ENCODE measurements at regions not wholly inside any gene's neighbourhood (a gene's known extent, or its start where the extent isn't known, plus 50 kb on each side); places are given as distances from the start of the nearest gene placed in this dataset.
A peak's percentile ranks its signal among the peaks of the same experiment; 100 is the strongest.

DNA sequence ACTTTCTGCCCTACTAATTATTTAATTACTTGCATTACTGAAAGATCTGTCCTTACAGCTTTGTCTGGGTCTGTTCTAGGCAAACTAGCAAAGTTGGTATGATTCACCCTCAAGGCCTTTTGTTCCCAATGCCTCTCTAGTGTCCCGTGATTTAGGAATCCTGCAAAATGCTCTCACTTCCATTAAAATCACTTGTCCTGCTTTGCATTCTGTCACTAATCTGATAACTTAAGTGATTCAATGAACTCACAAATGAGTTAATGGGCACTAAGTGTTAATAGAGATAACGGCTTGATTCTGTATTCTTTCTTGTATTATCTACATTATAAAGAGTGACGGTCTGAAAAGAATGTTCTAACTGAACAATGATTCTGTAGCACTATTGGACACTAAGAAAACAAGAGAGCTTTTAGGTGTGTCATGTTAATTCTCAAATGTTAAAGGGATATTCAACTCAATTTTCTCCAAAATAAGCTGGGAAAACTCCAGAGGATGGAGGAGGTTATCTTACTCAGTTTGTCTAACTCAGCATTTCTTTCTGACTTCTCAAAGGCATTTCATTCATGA lies 697.3 kb downstream of the CETN3 start:
- no peak overlapping the region for H3K4me3 ChIP-seq (replicated peaks; ENCODE audit: low read depth, low read length)
- DNase-seq (ENCODE audit: low read depth): no peak
- TF ChIP-seq, protein P1, sequence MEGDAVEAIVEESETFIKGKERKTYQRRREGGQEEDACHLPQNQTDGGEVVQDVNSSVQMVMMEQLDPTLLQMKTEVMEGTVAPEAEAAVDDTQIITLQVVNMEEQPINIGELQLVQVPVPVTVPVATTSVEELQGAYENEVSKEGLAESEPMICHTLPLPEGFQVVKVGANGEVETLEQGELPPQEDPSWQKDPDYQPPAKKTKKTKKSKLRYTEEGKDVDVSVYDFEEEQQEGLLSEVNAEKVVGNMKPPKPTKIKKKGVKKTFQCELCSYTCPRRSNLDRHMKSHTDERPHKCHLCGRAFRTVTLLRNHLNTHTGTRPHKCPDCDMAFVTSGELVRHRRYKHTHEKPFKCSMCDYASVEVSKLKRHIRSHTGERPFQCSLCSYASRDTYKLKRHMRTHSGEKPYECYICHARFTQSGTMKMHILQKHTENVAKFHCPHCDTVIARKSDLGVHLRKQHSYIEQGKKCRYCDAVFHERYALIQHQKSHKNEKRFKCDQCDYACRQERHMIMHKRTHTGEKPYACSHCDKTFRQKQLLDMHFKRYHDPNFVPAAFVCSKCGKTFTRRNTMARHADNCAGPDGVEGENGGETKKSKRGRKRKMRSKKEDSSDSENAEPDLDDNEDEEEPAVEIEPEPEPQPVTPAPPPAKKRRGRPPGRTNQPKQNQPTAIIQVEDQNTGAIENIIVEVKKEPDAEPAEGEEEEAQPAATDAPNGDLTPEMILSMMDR (IDR thresholded peaks at IDR 0.05; ENCODE audit: low read length, missing control alignments): no peak

DNA sequence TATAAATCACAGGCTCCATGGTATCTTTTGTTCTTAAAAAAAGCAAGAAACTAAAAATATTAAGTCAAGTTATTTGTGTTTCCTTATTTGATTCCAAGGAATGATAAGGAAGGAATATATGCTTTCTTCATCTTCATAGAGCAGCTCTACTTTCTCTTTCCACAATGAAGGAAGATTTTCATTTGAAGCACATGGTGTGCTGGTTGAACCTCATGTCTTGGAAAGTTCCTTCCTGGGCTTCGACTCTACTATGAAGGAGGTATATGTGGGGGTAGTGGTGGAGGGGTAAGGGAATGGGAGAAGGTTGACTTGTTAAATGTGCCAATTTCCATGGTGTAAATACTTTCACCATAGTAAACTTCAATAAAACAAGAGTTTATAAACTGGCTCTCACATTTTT lies 698.0 kb downstream of the CETN3 start:
- H3K4me3 ChIP-seq (replicated peaks; ENCODE audit: low read depth, low read length): no peak overlapping the region
- TF ChIP-seq, protein P1 (IDR thresholded peaks at IDR 0.05; ENCODE audit: low read length, missing control alignments): no peak
- no peak for DNase-seq (ENCODE audit: low read depth)

DNA sequence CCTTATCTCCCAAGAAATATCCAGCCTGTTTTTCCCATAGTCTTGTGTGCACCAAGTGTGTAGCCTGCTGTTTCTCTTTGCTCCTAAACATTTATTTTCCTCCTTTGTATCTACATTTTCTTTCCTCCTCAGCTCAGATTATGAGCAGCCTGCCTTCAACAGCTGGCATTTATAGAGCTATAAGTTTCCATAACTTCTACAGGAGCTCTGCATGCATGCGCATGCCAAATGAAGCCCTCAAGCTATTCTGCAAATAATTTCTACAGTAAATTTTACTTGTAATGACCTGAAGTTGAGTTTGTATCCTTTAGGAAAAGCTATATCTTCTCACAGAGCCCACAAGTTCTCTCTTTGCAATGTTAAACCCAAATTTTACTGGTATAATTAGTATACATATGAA lies 699.5 kb downstream of the CETN3 start:
- TF ChIP-seq, protein P1 (IDR thresholded peaks at IDR 0.05; ENCODE audit: low read length, missing control alignments): no peak
- DNase-seq (ENCODE audit: low read depth): no peak
- H3K4me3 ChIP-seq (replicated peaks; ENCODE audit: low read depth, low read length): no peak overlapping the region

DNA sequence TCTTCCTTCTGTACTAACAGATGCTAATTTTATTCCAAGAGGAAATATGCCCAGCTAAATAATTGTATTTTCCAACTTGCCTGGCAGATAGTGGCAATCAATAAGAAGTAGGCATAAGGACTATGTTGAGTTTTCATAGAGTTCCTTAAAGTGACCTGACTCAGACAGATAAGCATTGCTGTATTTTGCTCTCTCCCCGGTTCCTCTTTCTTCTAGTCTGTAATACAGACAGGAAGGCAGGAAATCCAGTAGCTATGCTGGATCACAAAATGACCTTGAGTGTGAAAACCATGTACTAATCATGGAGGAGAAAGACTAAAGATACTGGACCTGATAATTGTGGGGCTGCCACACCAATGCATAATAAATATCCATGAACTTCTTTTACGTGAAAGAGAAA lies 701.7 kb downstream of the CETN3 start:
- TF ChIP-seq, protein P1 (IDR thresholded peaks at IDR 0.05; ENCODE audit: low read length, missing control alignments): no peak
- no peak for DNase-seq (ENCODE audit: low read depth)
- no peak overlapping the region for H3K4me3 ChIP-seq (replicated peaks; ENCODE audit: low read depth, low read length)

DNA sequence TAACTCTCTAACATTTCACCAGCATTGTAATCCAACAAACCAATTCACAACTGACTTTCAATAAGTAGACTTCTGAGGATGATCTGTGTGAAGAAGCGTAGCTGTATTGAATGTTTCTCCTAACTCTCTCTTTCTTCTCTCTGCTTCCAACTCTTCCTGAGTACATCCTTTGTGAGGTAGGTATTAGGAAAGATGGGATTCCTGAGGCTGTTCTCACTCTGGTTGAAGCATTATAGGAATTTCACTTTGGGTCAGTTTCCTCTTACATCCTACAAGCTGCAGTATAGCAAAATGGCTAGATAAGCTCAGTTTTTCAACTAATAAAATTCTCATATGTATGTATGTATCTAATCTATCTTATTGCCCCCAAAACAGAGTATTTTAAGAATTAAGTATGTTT lies 702.8 kb downstream of the CETN3 start:
- no peak overlapping the region for H3K4me3 ChIP-seq (replicated peaks; ENCODE audit: low read depth, low read length)
- TF ChIP-seq, protein P1 (IDR thresholded peaks at IDR 0.05; ENCODE audit: low read length, missing control alignments): no peak
- DNase-seq (ENCODE audit: low read depth): no peak

DNA sequence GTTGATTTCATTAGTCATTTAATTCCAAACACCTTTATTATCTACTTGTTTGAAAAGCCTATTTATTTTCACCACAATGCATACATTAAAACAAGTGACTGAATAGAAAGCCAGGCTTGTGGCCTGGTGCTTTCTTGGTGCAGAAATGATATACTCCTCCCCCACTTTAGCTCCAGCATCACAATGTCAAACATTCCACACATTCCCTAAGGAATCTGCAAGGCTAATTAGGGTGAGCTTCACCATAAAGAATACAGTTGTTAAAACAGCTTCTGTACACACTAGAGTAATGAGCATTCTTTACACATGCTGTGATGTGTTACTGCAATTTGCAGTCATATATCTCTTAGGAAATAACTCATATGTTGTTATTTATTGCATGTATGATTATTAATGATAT lies 705.7 kb downstream of the CETN3 start:
- TF ChIP-seq, protein P1 (IDR thresholded peaks at IDR 0.05; ENCODE audit: low read length, missing control alignments): no peak
- peak; percentile 4 for DNase-seq (ENCODE audit: low read depth)
- no peak overlapping the region for H3K4me3 ChIP-seq (replicated peaks; ENCODE audit: low read depth, low read length)

DNA sequence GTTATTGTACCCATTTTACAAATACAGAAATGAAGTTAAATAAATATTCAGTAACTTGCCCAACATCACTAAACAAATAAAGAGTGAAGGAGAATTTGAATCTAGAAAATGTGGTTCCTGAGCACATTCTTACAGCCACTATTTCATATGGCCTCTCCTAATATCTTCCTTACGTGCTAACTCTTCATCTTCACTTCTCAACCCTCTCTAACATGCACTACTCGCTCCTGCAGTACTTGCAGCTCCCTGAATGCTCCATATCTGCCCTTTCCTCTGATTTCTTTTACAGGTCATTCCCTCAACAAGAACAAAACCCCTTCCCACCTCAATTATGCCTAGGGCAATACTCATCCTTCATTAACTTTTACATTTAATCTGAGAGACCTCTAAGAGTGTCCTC lies 711.5 kb downstream of the CETN3 start:
- no peak for DNase-seq (ENCODE audit: low read depth)
- no peak overlapping the region for H3K4me3 ChIP-seq (replicated peaks; ENCODE audit: low read depth, low read length)
- TF ChIP-seq, protein P1 (IDR thresholded peaks at IDR 0.05; ENCODE audit: low read length, missing control alignments): no peak

All from fibroblast of pulmonary artery (primary cell).